GM12878 (cell line): ENCODE measurements at regions not wholly inside any gene's neighbourhood (a gene's known extent, or its start where the extent isn't known, plus 50 kb on each side); places are given as distances from the start of the nearest gene placed in this dataset.

Source experiments
- ATF2 ChIP-seq: IDR thresholded peaks from 2 replicates; pipeline ENCODE4 v1.6.1; 2012; ENCODE audit warnings: low read length, inconsistent platforms
- CBFB ChIP-seq: IDR thresholded peaks from 2 replicates; pipeline ENCODE4 v1.6.1; 2016; ENCODE audit warnings: antibody characterized with exemption, low read depth
- CTCF ChIP-seq, 3 experiments: IDR thresholded peaks in 2 of 3; conservative IDR thresholded peaks in 1 of 3; 2 replicates each; pipeline ENCODE4 v1.5.1; 2011; ENCODE audit warnings: low read depth in 3 of 3, low read length in 3 of 3, mild to moderate bottlenecking in 3 of 3, control low read depth in 2 of 3, moderate library complexity in 2 of 3, inconsistent platforms in 1 of 3, mixed read lengths in 1 of 3; ENCODE audit not compliant: control insufficient read depth in 2 of 3, insufficient read depth in 1 of 3; ENCODE audit errors: extremely low read depth in 1 of 3
- DPF2 ChIP-seq: fragments of 450-650 bp; IDR thresholded peaks from 2 replicates; pipeline ENCODE4 v1.6.1; 2017; ENCODE audit warnings: mild to moderate bottlenecking
- NFYB ChIP-seq: IDR thresholded peaks from 2 replicates; pipeline ENCODE4 v1.6.1; 2011; ENCODE audit warnings: low read depth, mild to moderate bottlenecking, low read length, improper control_type of control experiment, moderate library complexity; ENCODE audit not compliant: insufficient read depth
- PAX5 ChIP-seq: IDR thresholded peaks from 2 replicates; pipeline ENCODE4 v1.6.1; 2011; ENCODE audit warnings: low read depth, low read length, borderline replicate concordance
- POLR2A ChIP-seq: IDR thresholded peaks from 2 replicates; pipeline ENCODE4 v1.6.1; 2011; ENCODE audit warnings: low read depth, mild to moderate bottlenecking, low read length

DNA sequence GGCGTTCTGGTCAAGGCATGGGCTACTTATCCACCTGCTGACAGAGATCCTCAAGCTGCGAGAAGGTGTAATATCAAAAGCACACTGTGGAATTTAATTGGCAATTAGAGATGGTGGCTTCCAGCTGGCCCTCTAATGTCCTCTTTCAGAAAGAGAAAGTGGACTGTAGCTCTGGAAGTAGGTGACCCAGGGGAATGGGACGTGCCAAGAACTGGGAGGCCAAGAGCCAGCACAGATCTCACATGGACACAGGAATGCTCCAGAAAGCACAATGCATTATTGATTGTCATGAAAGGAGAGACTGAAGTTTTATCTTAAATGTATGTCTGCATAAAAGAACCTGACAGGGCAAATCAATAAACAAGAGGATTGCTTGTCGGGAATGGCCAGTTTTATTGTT, 198.6 kb upstream of the CDH4 start:
- TF ChIP-seq DPF2 (no peak), ATF2 (no peak), PAX5 (no peak), CBFB (no peak), CTCF (IDR thresholded peaks at IDR 0.05 in 2 of 3, conservative IDR thresholded peaks at IDR 0.05 in 1 of 3; ENCODE audit: control insufficient read depth in 2 of 3, extremely low read depth in 1 of 3, insufficient read depth in 1 of 3, low read depth in 3 of 3, low read length in 3 of 3) (no peak), POLR2A (no peak), NFYB (no peak)
